Ishikawa (cell line): ENCODE measurements at regions not wholly inside any gene's neighbourhood (a gene's known extent, or its start where the extent isn't known, plus 50 kb on each side); places are given as distances from the start of the nearest gene placed in this dataset.

Source experiments
- CREB1 ChIP-seq: IDR thresholded peaks from 2 replicates; pipeline ENCODE4 v1.6.1; 2012; ENCODE audit warnings: low read depth
- EP300 ChIP-seq: IDR thresholded peaks from 2 replicates; pipeline ENCODE4 v1.6.1; 2012; ENCODE audit warnings: borderline replicate concordance
- MAX ChIP-seq: IDR thresholded peaks from 2 replicates; pipeline ENCODE4 v1.6.1; 2012
- REST ChIP-seq: IDR thresholded peaks from 2 replicates; pipeline ENCODE4 v1.6.1; 2012; ENCODE audit warnings: low read depth, mild to moderate bottlenecking
- TEAD4 ChIP-seq: IDR thresholded peaks from 2 replicates; pipeline ENCODE4 v1.6.1; 2012
- ZBTB7A ChIP-seq: IDR thresholded peaks from 2 replicates; pipeline ENCODE4 v1.6.1; 2012; ENCODE audit warnings: low read depth
- TF ChIP-seq, protein P1 (sequence below): IDR thresholded peaks from 2 replicates; pipeline ENCODE4 v1.6.1; 2012

GRCh38 chr4:163673848-163674697 is 179.6 kb downstream of the TMA16 start:
- TF ChIP-seq REST: no peak
- TF ChIP-seq, protein P1, sequence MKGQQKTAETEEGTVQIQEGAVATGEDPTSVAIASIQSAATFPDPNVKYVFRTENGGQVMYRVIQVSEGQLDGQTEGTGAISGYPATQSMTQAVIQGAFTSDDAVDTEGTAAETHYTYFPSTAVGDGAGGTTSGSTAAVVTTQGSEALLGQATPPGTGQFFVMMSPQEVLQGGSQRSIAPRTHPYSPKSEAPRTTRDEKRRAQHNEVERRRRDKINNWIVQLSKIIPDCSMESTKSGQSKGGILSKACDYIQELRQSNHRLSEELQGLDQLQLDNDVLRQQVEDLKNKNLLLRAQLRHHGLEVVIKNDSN: no peak
- TF ChIP-seq EP300: no peak
- TF ChIP-seq MAX: no peak
- TF ChIP-seq ZBTB7A: no peak
- no peak for TF ChIP-seq CREB1
- no peak for TF ChIP-seq TEAD4
